Endodermal cell (in vitro differentiated cells): ENCODE measurements at regions not wholly inside any gene's neighbourhood (a gene's known extent, or its start where the extent isn't known, plus 50 kb on each side); places are given as distances from the start of the nearest gene placed in this dataset.

ENCODE experiments used
- DNase-seq: peaks from one replicate; pipeline ENCODE4 v3.0.0-alpha.2; 2017
- H3K27ac ChIP-seq: 2 replicates; pipeline ENCODE4 v1.5.1; 2013; ENCODE audit warnings: mild to moderate bottlenecking, low read depth, low read length, moderate library complexity
- H3K27me3 ChIP-seq: 2 replicates; pipeline ENCODE4 v1.6.1; 2013; ENCODE audit warnings: mild to moderate bottlenecking, low read length, moderate library complexity; ENCODE audit not compliant: insufficient read depth, control insufficient read depth, poor library complexity, severe bottlenecking
- H3K36me3 ChIP-seq: 2 replicates; pipeline ENCODE4 v1.7.0; 2013; ENCODE audit warnings: mild to moderate bottlenecking, low read length, moderate library complexity; ENCODE audit not compliant: control insufficient read depth, insufficient read depth
- H3K4me1 ChIP-seq: one replicate; pipeline ENCODE4 v1.7.0; 2013; ENCODE audit warnings: low read length; ENCODE audit not compliant: control insufficient read depth, insufficient read depth
- H3K4me3 ChIP-seq: 2 replicates; pipeline ENCODE4 v1.5.1; 2013; ENCODE audit warnings: mild to moderate bottlenecking, low read length, moderate library complexity
- H3K9ac ChIP-seq: 2 replicates; pipeline ENCODE4 v1.6.1; 2013; ENCODE audit warnings: mild to moderate bottlenecking, low read length, moderate library complexity; ENCODE audit not compliant: poor library complexity, severe bottlenecking; ENCODE audit errors: extremely low read depth
- H3K9me3 ChIP-seq: 2 replicates; pipeline ENCODE4 v1.6.1; 2013; ENCODE audit warnings: mild to moderate bottlenecking, low read length, moderate library complexity; ENCODE audit not compliant: control insufficient read depth
- H3K27ac Mint-ChIP-seq: 2 replicates; pipeline ENCODE4 v1.8.0; 2020; ENCODE audit warnings: mixed read lengths
- H3K27me3 Mint-ChIP-seq: 2 replicates; pipeline ENCODE4 v1.8.0; 2021; ENCODE audit warnings: mild to moderate bottlenecking, mixed read lengths; ENCODE audit not compliant: insufficient read depth
- H3K36me3 Mint-ChIP-seq: 2 replicates; pipeline ENCODE4 v1.8.0; 2020; ENCODE audit warnings: low read depth, mixed read lengths
- H3K4me1 Mint-ChIP-seq: 2 replicates; pipeline ENCODE4 v1.8.0; 2020; ENCODE audit warnings: mixed read lengths
- H3K4me3 Mint-ChIP-seq: 2 replicates; pipeline ENCODE4 v1.8.0; 2020; ENCODE audit warnings: mild to moderate bottlenecking, moderate library complexity, mixed read lengths
- H3K9me3 Mint-ChIP-seq: 2 replicates; pipeline ENCODE4 v1.8.0; 2020; ENCODE audit warnings: mild to moderate bottlenecking, mixed read lengths
- CTCF ChIP-seq: fragments of 200-600 bp; sonication (generic); conservative IDR thresholded peaks from 2 replicates; pipeline ENCODE4 v1.5.0; 2021; ENCODE audit warnings: antibody characterized with exemption, mild to moderate bottlenecking
- WGBS, 2 experiments: methylation state at CpG; one replicate each; pipeline versions ENCODE4 v1.1.5 to v1.1.7; 2013; ENCODE audit warnings: missing lambda C conversion rate in 2 of 2, mixed read lengths in 1 of 2; ENCODE audit not compliant: insufficient coverage in 1 of 2, insufficient read length in 1 of 2; 5-methylcytosine and 5-hydroxymethylcytosine counted together

GRCh38 chr6:14463110-14463509 is 345.5 kb downstream of the CD83 start:
- 98% methylated on average over 6 of the region's 6 CpGs for WGBS, 2 experiments
- no peaks in the 10 kb centered on the region for H3K36me3 ChIP-seq
- no peaks in the 10 kb centered on the region for H3K4me1 ChIP-seq
- TF ChIP-seq CTCF: no peak
- H3K36me3 Mint-ChIP-seq: peaks cover 88% of the 10 kb centered on the region
- no peaks in the 10 kb centered on the region for H3K27me3 Mint-ChIP-seq
- DNase-seq: no peak
- H3K9me3 Mint-ChIP-seq: peaks cover 35% of the 10 kb centered on the region
- H3K27ac ChIP-seq: no peak overlapping the region
- no peak overlapping the region for H3K4me3 ChIP-seq
- no peak overlapping the region for H3K27ac Mint-ChIP-seq
- peaks cover 1% of the 10 kb centered on the region for H3K4me1 Mint-ChIP-seq
- H3K9ac ChIP-seq: no peak overlapping the region
- H3K27me3 ChIP-seq: no peaks in the 10 kb centered on the region
- H3K4me3 Mint-ChIP-seq: no peak overlapping the region
- peaks cover 28% of the 10 kb centered on the region for H3K9me3 ChIP-seq

GRCh38 chr6:14464055-14464454 is 346.5 kb downstream of the CD83 start:
- Mint-ChIP-seq H3K27ac (no peak overlapping the region), H3K9me3 (peaks cover 41% of the 10 kb centered on the region), H3K4me3 (no peak overlapping the region), H3K27me3 (no peaks in the 10 kb centered on the region), H3K4me1 (peaks cover 1% of the 10 kb centered on the region), H3K36me3 (peaks cover 92% of the 10 kb centered on the region)
- peak; percentile 70 for DNase-seq
- H3K4me3 ChIP-seq: no peak overlapping the region
- 85 to 100% methylated on average over 3 to 5 of the region's 5 CpGs for WGBS, 2 experiments
- H3K9me3 ChIP-seq: peaks cover 34% of the 10 kb centered on the region
- H3K27ac ChIP-seq: no peak overlapping the region
- H3K9ac ChIP-seq: no peak overlapping the region
- H3K27me3 ChIP-seq: no peaks in the 10 kb centered on the region
- peak; percentile 56 for TF ChIP-seq CTCF
- H3K4me1 ChIP-seq: no peaks in the 10 kb centered on the region
- peaks cover 4% of the 10 kb centered on the region for H3K36me3 ChIP-seq

- Histone ChIP-seq H3K27me3 (no peaks in the 10 kb centered on the region), H3K4me1 (no peaks in the 10 kb centered on the region), H3K9me3 (peaks cover 40% of the 10 kb centered on the region), H3K9ac (no peak overlapping the region), H3K27ac (no peak overlapping the region), H3K36me3 (peaks cover 4% of the 10 kb centered on the region), H3K4me3 (no peak overlapping the region)
- H3K36me3 Mint-ChIP-seq: peaks cover 93% of the 10 kb centered on the region
- TF ChIP-seq CTCF: no peak
- H3K4me3 Mint-ChIP-seq: no peak overlapping the region
- H3K27me3 Mint-ChIP-seq: no peaks in the 10 kb centered on the region
- 94 to 98% methylated on average over 2 of the region's 2 CpGs for WGBS, 2 experiments
- H3K9me3 Mint-ChIP-seq: peaks cover 48% of the 10 kb centered on the region
- H3K4me1 Mint-ChIP-seq: peaks cover 1% of the 10 kb centered on the region
- H3K27ac Mint-ChIP-seq: no peak overlapping the region
- no peak for DNase-seq
These were observed 347.1 kb downstream of the CD83 start for GRCh38 chr6:14464716-14465115.
